ENCODE measurements at regions not wholly inside any gene's neighbourhood (a gene's known extent, or its start where the extent isn't known, plus 50 kb on each side); places are given as distances from the start of the nearest gene placed in this dataset.
"Not testable (repeated sequence)": the region's sequence is repeated elsewhere in the genome, so short reads cannot be mapped to it uniquely, and the experiment has no call there.

GRCh38 chr14:34170882-34171281, 220.0 kb upstream of the EGLN3 start:
- DNase-seq = no peak

DNA sequence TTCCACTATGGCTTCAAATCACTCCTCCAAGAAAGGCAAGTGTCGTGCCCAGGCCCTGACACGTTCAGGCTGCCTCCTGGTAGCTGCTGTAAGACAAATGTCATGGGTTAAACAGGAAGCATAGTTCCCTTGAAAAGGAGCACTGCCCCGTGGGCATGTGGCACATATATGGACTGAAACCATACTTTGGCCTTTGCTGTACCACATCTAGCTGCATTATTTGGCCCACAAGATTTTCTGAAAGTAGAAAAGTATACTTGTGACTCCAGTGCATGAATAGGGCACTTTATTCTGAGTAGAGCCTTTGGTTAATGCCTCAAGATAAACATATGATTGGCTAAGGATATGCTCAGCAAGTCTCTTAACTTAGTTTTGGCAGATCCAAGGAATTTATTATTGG, 218.7 kb upstream of the EGLN3 start:
- DNase-seq = no peak

DNA sequence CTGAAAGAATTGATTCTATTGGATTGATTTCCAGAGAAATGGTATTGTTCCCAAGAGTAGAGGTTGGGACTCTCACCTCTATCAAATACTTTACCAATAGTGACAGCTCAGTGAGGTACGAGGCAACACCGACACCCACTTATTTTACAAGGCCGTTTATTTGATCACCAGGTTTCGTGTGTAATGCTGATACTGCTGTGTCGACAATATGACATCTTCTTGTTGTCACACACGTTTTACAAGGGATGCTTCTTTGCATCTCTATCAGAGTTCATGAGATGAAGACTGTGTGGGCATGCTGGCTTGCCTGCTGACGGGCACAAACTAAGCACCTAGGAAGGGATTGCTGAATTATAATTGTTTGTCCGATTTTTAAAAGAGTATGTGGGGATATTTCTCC, 217.8 kb upstream of the EGLN3 start:
- no peak for DNase-seq

- no peak for DNase-seq
Measured at GRCh38 chr14:34165847-34166350, 215.0 kb upstream of the EGLN3 start.

DNA sequence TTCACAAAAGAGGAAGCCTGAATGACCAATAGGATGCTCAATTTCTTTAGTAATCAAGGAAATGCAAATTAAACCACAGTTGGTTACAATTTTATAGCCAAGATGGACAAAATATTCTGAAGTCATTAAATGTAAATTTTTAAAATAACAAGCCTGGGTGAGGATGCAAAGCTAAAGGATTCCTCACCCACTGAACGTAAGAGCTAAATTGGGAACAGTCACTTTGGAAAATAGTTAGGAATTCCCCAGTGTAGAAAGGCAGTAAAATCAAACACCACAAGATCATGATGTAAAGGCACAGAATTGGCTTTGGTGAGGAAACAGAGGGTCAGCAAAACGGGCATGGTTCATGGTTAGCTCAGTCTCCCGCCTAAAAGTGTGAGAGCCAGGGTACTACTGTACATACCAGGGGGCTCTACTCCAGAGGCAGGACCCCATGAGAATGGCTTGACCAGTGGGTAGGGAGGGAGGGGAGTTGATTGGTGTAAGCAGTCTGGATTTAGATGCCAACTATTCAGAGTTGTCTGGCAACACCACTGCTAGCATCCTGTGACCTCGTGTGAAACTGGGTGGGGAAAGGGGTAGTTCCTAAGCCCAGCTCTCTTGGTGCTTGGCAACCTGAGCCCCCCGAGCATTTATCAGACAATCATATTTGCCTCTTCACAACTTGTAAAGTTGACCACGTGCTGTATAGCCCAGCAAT, 213.4 kb upstream of the EGLN3 start:
- no peak for DNase-seq

DNA sequence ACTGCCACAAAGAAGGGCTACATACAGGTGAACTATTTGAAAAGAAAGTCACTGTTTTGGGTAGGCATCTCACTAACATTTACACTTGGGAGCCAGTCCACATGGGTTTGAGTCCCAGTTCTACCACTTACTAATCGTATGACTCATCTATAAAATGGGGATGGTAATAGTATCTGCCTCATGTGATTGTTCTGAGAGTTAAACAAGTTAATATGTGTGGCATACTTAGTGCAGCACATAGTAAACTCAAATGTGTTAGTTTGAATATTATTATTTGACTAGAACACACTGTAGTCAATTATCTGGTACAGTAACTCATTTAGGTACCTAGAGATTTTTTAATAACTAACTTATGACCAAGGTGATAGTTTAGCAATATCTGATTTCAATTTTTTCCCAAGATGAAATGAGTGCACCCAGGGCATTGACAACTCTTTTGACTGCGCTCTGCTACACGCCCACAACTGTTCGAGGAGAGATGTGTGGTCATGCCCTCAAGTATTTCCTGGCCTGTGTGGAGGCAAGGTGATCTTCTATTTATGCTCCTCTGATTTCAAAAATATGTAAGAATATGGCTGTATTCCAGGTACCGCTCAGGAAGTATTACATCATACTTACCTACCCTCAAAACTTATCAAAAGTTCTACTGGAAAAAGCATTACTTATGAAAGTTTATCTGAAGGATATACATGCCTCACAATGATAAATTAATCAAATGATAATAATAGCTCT, 210.6 kb upstream of the EGLN3 start:
- no peak for DNase-seq

GRCh38 chr14:34160619-34161018, 209.7 kb upstream of the EGLN3 start:
- DNase-seq = no peak

DNA sequence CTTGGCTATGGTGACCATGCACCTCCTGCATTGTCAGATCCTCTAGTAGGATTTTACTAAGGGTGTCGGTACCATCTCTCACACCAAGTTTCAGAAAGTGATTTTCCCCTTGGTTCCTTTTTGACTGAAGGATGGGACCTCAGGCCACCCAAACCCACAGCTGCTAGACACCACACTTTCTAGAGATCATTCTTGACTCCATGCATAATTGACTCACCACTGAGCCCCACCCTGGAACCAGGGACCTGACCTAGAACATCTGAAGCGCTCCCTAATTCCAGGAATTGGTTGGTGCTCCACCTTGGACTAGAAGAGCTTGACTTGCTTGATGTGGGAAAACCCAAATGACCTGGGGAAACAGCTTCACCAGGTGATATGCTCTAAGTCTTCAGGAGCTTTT, 206.8 kb upstream of the EGLN3 start:
- DNase-seq = no peak

- DNase-seq = no peak
Measured at GRCh38 chr14:34147461-34147860, 196.6 kb upstream of the EGLN3 start.

- DNase-seq = not testable (repeated sequence)
Measured at GRCh38 chr14:34140127-34140526, 189.3 kb upstream of the EGLN3 start.

GRCh38 chr14:34139160-34140121, 188.6 kb upstream of the EGLN3 start:
- peak; percentile 55 for DNase-seq

- DNase-seq = no peak
Measured at GRCh38 chr14:34138175-34138574, 187.3 kb upstream of the EGLN3 start.

DNA sequence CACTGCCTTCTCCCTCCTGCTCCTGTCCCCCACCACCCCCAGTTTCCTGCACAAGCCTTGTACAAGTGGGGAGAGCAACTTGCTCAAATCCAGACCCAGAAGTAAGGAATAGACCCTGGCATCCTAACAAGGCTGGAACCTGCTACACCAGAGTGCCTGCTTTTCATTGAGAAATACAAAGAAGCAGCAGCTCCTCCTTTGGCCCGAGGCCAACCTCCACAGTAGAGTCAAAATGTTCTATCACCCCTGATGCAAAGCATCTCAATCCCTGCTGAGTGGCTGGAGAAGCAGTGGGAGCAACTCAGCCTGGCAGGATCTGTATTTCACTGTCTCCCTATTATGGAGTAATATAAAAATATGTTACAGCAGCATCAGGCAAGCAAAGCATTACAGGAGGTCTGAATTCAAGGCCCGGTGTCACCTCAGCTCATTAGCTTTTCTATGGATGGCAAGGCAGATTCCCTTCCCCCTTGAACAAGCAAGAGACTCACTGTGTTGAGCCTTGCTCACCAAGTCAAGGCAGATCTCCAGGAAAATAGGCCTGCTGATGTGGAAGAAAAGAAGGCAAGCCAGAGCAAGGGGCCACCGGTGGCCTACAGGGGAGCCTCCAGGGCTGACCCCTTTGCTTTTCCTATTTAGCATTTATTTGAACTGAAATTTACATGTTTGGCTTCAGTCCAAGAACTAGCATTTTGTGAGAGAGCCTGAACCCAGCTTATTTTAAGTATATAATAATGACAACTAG, 186.3 kb upstream of the EGLN3 start:
- DNase-seq = no peak

- DNase-seq = no peak
Measured at GRCh38 chr14:34135492-34135891, 184.6 kb upstream of the EGLN3 start.

DNA sequence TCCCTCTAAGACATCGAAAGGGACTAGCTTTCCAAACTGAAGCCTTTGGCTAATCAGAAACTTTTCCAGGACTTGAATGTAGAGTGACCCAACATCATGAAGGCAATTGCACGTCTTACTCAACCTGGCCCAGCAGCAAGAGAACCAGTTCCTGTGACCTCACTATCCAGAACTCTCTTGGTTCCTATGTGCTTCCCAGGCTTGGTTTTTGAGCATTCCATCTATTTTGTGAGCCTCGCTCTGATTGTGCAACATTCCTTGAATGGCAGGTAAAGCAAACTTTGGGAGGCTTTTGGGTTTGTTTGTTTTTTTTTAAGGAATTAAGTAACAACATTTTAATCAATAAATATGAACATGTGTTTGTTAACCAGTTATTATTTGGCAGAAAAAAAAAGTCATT, 183.6 kb upstream of the EGLN3 start:
- no peak for DNase-seq

DNA sequence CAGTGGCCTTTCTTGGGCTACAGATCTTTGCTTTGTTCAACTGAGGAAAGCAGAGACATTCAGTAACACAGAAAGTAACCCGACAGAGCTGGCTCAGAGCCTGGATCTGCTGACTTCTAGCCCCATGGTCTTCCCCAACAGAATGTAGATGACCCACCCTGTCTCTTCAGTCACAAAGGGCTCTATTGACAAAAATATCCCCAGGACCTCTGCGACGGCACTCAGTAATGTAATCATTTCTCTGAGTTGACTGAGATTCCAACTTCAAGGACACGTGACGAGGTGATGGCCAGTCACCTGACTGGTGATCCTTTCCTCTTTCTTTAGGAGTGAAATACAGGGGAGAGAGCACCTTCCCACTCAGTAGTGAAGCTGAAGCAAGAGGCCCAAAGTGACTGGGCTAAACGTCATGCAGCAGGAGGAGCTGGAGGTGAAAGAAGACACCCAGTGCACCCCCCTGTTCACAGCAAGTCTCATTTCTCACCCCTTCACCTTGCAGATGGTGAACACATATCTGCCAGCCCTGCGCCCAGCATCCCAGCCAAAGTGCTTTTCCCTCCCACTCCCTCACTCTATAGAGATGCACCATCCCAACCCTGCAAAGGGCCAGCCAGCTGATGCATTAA, 179.2 kb upstream of the EGLN3 start:
- DNase-seq = no peak

DNA sequence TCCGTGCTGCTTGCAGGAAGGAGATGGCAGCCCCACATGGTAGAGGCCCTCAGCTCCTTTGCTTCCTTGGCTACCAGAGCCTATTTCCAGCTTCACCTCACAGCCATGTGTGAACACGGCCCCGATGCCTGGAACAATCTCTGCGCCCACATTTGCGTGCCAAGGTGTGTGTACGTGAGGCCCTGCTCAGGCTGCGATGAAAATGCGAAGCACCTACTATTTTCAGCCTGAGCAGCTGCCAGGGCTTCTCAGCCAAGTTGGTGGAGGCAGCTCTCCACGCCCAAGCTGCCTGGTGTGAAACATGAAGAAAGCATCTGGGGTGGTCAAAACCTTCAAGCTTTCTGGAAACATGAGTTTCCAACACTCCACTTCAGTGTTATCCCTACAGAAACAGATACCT, 177.8 kb upstream of the EGLN3 start:
- DNase-seq = no peak

GRCh38 chr14:34126586-34126985, 175.7 kb upstream of the EGLN3 start:
- DNase-seq = no peak

DNA sequence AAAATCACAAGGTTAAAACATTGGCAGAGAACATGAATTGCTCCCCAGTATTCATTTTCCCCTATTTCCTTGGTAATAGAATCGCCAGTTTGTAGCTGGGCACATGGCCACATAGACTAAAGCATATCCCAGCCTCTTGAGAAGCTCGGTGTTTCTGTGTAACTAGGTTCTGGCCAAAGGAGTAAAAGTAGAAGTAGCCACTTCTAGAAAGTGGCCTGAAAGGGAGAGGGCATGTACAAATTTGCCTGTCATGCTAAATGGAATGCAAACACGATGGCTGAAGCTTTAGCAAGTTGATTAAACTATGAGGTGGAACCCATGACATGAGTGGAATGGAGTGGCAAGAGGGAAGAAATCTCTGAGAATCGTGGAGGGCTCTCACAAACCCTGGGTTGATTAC, 173.7 kb upstream of the EGLN3 start:
- DNase-seq = no peak

- DNase-seq = no peak
Measured at GRCh38 chr14:34122650-34123049, 171.8 kb upstream of the EGLN3 start.

GRCh38 chr14:34122081-34122480, 171.2 kb upstream of the EGLN3 start:
- DNase-seq = no peak

Measured in NCI-H2171 (cell line).